Large intestine (tissue), 3 donors: ENCODE measurements at regions not wholly inside any gene's neighbourhood (a gene's known extent, or its start where the extent isn't known, plus 50 kb on each side); places are given as distances from the start of the nearest gene placed in this dataset.
A peak's percentile ranks its signal among the peaks of the same experiment; 100 is the strongest.

Experiments used
- DNase-seq, 2 donors: peaks; one replicate each; pipeline versions ENCODE4 v3.0.0 to v3.0.0-alpha.2; 2013
- H3K27ac ChIP-seq: one replicate; pipeline ENCODE4 v1.5.1; 2013; ENCODE audit warnings: low read length
- H3K27me3 ChIP-seq: 2 replicates; pipeline ENCODE4 v1.6.1; 2013; ENCODE audit warnings: low read length; ENCODE audit not compliant: control insufficient read depth, insufficient read depth
- H3K36me3 ChIP-seq: 2 replicates; pipeline ENCODE4 v1.6.1; 2013; ENCODE audit warnings: low read length; ENCODE audit not compliant: control insufficient read depth, insufficient read depth
- H3K4me1 ChIP-seq: one replicate; pipeline ENCODE4 v1.6.1; 2013; ENCODE audit warnings: low read length; ENCODE audit not compliant: control insufficient read depth, insufficient read depth
- H3K4me3 ChIP-seq: one replicate; pipeline ENCODE4 v1.5.1; 2013; ENCODE audit warnings: low read length
- H3K9me3 ChIP-seq: one replicate; pipeline ENCODE4 v1.6.1; 2013; ENCODE audit warnings: mild to moderate bottlenecking, low read depth, low read length, moderate library complexity; ENCODE audit not compliant: control insufficient read depth
- WGBS: methylation state at CpG from one replicate; pipeline ENCODE4 v1.1.5; 2013; ENCODE audit warnings: low lambda C conversion rate; ENCODE audit not compliant: insufficient coverage; 5-methylcytosine and 5-hydroxymethylcytosine counted together

DNA sequence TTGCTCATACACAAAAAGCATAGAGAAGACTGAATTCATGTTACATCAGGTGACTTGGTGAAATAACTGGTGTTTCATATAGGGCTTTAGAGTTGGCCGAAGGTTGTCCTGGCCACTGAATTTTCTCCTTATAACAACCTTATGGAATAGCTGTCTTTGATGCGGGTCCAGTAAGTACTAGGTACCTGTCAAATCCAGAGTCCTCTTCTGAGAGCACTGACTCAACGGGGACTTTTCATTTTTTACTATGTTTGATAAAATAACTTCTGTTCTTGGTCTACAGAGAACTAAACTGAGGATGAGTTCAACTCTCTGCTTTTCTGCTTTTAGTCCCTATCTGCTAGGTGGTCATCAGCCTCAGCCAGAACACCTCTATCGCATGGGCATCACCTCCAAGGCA, 76.1 kb upstream of the JAK1 start:
- Histone ChIP-seq H3K36me3 (no peaks in the 10 kb centered on the region), H3K27ac (no peak overlapping the region), H3K9me3 (no peaks in the 10 kb centered on the region), H3K4me1 (no peaks in the 10 kb centered on the region), H3K27me3 (no peaks in the 10 kb centered on the region), H3K4me3 (no peak overlapping the region)
- no peak for DNase-seq
- 100% methylated on average over 2 of the region's 4 CpGs for WGBS

DNA sequence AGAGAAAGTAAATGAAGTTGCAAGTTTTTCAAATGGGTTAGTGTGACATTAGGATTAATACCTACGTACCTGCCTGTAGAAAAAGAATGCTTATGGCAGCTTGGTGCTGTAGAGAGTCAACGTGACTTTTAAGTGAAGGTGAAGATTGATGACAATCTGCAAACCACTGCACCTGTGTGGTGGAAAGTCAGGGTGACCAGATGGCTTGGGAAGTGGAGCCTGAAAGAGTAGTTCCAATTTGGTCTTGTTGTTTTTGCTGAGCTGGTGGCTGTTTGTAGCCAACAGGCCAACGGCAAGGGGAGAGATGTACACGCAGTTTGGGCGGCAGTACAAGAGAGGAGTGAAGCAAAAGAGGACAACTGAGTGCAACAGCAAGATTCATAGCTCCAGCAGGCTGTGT, 78.1 kb upstream of the JAK1 start:
- Histone ChIP-seq H3K36me3 (no peaks in the 10 kb centered on the region), H3K27ac (no peak overlapping the region), H3K4me3 (no peak overlapping the region), H3K4me1 (peaks cover 8% of the 10 kb centered on the region), H3K27me3 (no peaks in the 10 kb centered on the region), H3K9me3 (no peaks in the 10 kb centered on the region)
- no peak for DNase-seq
- WGBS, result no CpG with 5 or more reads among the region's 5 CpGs

DNA sequence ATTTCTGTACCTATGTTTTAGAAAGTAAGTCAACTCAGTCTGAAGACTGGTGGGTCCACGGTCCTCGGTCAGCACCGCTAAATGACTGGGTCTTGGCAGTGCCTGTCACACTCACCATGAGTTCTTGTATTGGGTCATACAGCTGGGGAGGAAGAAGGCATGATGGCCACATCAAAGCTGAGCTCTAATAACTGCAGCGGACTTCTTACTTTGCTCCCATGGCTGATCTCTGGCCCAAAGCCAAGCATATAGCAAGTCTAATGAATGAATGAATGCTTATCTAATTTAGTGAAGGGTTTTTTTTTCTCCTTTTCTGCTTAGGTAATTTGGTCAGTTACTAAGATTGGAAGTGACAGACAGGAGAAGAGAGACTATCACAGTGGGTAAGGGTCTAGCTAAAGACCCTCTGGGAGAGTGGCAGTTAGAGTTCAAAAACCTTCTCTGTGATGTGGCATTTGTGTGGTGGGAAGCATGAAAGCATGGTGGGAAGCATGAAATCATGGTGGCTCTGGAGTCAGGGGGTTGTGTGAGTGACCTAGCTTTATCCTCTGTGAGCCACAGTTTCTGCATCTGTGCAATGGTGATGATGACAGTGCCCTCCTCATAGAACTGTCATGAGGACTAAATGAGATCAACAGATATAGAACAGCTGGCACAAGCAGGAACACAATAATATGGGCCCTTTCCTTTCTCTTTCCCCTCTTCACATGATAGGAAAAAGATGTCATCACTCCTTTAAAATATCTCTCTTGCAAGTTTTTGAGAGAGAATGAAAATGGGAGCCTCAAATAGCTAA, 78.9 kb upstream of the JAK1 start:
- Histone ChIP-seq H3K27me3 (no peaks in the 10 kb centered on the region), H3K4me3 (no peak overlapping the region), H3K4me1 (peaks cover 8% of the 10 kb centered on the region), H3K36me3 (no peaks in the 10 kb centered on the region), H3K9me3 (no peaks in the 10 kb centered on the region), H3K27ac (no peak overlapping the region)
- no peak for DNase-seq
- no CpG with 5 or more reads among the region's 4 CpGs for WGBS

DNA sequence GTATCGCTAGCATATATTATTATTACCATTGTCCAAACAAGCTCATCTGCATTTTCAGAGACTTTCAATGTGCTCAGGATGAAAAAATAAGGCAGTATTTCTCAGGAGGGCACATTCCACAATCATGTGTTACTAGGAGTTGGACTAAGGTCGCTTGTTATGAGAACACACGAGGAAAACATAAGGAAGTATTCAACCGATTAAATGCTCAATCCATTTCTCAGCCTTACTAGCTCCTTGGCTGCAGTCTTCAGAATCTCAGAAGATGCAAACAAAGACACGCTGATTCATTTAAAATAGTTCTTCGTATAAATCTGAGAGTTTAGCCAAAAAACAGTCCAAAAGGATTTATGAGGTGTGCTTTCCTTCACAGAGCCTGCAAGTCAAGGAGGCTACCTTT, 82.0 kb upstream of the JAK1 start:
- no peak overlapping the region for H3K27ac ChIP-seq
- H3K36me3 ChIP-seq, result peaks cover 4% of the 10 kb centered on the region
- H3K4me1 ChIP-seq, result peaks cover 8% of the 10 kb centered on the region
- peak in 1 of 2 donors; percentile 29 for DNase-seq
- H3K9me3 ChIP-seq, result no peaks in the 10 kb centered on the region
- WGBS, result 48% methylated on average over 3 of the region's 6 CpGs
- no peaks in the 10 kb centered on the region for H3K27me3 ChIP-seq
- no peak overlapping the region for H3K4me3 ChIP-seq

DNA sequence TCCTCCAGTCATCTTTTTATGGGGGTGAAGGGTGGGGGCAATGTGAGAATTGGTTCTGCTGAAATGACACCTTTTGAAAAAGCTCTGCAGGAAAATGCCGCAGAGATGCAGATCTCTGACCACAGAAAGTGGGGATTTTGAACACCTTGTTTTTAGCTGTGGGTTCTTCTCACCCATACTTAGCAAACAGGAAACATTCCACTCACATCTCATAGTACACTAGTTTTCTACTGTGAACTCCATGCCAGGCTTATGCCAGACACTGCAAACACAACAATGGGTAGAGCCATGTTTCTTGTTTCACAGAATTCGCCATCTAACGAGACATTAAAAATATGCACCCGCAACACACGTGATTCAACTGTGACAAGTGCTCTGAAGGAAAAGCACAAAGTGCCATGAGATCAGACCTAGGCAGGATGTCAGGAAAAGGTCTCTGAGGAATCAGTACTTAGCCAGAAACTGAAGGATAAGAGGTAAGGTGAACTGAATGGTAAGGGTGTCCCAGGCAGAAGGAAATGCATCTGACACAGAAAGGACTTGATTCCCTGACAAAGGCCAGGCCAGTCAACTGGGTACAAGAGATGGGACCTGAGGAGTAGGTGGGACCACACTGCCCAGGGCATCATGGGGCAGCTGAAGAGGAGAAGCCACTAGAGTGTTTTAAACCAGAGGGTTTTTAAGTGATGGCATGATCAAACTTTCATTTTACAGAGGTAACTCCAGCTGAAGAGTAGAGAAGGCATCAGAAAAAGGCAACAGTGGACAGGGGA, 83.8 kb upstream of the JAK1 start:
- DNase-seq, result no peak
- Histone ChIP-seq H3K4me3 (no peak overlapping the region), H3K27ac (no peak overlapping the region), H3K36me3 (peaks cover 9% of the 10 kb centered on the region), H3K9me3 (no peaks in the 10 kb centered on the region), H3K4me1 (peaks cover 8% of the 10 kb centered on the region), H3K27me3 (no peaks in the 10 kb centered on the region)
- WGBS, result no CpG with 5 or more reads among the region's 5 CpGs

DNA sequence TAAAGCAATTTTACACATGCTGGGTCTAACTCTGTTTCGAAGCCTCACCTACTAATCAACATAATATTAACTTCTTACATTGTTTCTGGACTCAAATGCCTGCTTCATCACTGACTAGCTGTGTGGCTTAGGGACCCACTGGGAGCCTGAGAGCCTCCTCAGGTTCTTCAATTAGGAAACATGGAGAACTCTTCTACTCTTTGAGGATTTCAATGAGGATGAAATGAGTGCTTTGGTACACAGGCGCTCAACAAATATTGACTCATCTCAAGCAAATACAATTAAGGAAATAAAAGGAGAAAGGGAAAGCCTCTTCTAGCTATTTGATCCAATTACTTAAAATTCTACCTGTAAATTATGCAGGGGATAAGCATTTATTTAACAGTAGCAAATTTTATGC, 84.4 kb upstream of the JAK1 start:
- DNase-seq, result no peak
- Histone ChIP-seq H3K36me3 (peaks cover 15% of the 10 kb centered on the region), H3K4me3 (no peak overlapping the region), H3K9me3 (no peaks in the 10 kb centered on the region), H3K27me3 (no peaks in the 10 kb centered on the region), H3K27ac (no peak overlapping the region), H3K4me1 (peaks cover 8% of the 10 kb centered on the region)
- WGBS, result 83% methylated on average over 1 of the region's 2 CpGs

- no peak overlapping the region for H3K4me3 ChIP-seq
- DNase-seq, result no peak
- no peaks in the 10 kb centered on the region for H3K4me1 ChIP-seq
- 100% methylated on average over 2 of the region's 3 CpGs for WGBS
- no peaks in the 10 kb centered on the region for H3K9me3 ChIP-seq
- H3K36me3 ChIP-seq, result peaks cover 37% of the 10 kb centered on the region
- no peaks in the 10 kb centered on the region for H3K27me3 ChIP-seq
- no peak overlapping the region for H3K27ac ChIP-seq
These were observed 88.1 kb upstream of the JAK1 start for GRCh38 chr1:65054481-65054880.

DNA sequence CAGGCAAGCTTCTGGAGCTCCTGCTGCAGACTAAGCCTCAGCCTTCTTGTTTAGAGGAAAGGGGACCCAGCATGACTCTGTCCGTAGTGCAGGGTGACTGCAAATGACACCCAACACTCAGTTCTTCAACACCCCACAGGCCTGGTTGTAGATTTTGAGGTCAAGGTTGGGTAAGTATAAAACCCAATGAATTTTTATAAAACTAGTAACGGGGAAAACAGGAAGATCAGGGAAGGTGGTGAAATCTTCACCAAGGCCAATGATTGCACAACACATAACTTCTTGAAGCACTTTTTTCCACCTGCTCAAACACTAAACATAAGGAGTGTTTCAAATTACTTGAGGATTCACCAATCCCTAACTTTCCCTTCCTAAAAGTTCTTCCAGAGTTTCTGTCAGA, 89.4 kb upstream of the JAK1 start:
- Histone ChIP-seq H3K27me3 (no peaks in the 10 kb centered on the region), H3K9me3 (no peaks in the 10 kb centered on the region), H3K36me3 (peaks cover 37% of the 10 kb centered on the region), H3K4me3 (no peak overlapping the region), H3K27ac (no peak overlapping the region), H3K4me1 (no peaks in the 10 kb centered on the region)
- no peak for DNase-seq
- 67% methylated on average over 1 of the region's 2 CpGs for WGBS

- H3K27me3 ChIP-seq, result no peaks in the 10 kb centered on the region
- peaks cover 37% of the 10 kb centered on the region for H3K36me3 ChIP-seq
- no peak for DNase-seq
- WGBS, result no CpG with 5 or more reads among the region's 1 CpG
- H3K9me3 ChIP-seq, result no peaks in the 10 kb centered on the region
- H3K27ac ChIP-seq, result no peak overlapping the region
- H3K4me1 ChIP-seq, result no peaks in the 10 kb centered on the region
- H3K4me3 ChIP-seq, result no peak overlapping the region
These were observed 89.9 kb upstream of the JAK1 start for GRCh38 chr1:65056234-65056633.

DNA sequence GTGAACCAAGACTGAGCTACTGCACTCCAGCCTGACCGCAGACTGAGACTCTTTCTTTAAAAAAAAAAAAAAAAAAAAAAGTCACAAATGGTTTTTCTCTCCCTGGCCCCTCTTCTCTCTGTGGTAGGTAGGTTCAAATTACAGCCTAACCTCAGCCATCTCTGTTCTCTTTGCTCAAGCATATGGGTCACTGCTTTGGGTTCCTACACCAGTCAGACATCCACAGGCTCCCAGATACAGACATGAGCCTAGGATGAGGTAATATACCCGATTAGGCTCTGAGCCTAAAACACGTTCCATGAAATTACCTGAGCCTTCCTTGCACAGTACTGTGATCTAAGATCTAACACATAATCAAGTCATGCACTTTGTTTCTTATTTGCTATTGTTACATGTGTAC, 90.5 kb upstream of the JAK1 start:
- H3K4me3 ChIP-seq, result no peak overlapping the region
- no peak overlapping the region for H3K27ac ChIP-seq
- no peak for DNase-seq
- H3K36me3 ChIP-seq, result peaks cover 35% of the 10 kb centered on the region
- no peaks in the 10 kb centered on the region for H3K27me3 ChIP-seq
- H3K4me1 ChIP-seq, result no peaks in the 10 kb centered on the region
- WGBS, result no CpG with 5 or more reads among the region's 3 CpGs
- no peaks in the 10 kb centered on the region for H3K9me3 ChIP-seq
